Neuronal stem cell (in vitro differentiated cells): ENCODE measurements at regions not wholly inside any gene's neighbourhood (a gene's known extent, or its start where the extent isn't known, plus 50 kb on each side); places are given as distances from the start of the nearest gene placed in this dataset.

ENCODE experiments used
- DNase-seq: peaks from one replicate; pipeline ENCODE4 v3.0.0-alpha.2; 2013; ENCODE audit warnings: low spot score
- H2AFZ ChIP-seq: one replicate; pipeline ENCODE4 v1.6.1; 2013; ENCODE audit warnings: mild to moderate bottlenecking, low read length, inconsistent platforms
- H2AK5ac ChIP-seq: 2 replicates; pipeline ENCODE4 v1.6.1; 2013; ENCODE audit warnings: low read depth, mild to moderate bottlenecking, inconsistent platforms, low read length, moderate library complexity, mixed read lengths
- H2BK120ac ChIP-seq: 2 replicates; pipeline ENCODE4 v1.6.1; 2013; ENCODE audit warnings: low read depth, mild to moderate bottlenecking, inconsistent platforms, low read length, moderate library complexity, mixed read lengths
- H2BK12ac ChIP-seq: one replicate; pipeline ENCODE4 v1.6.1; 2013; ENCODE audit warnings: low read length, inconsistent platforms
- H2BK15ac ChIP-seq: 2 replicates; pipeline ENCODE4 v1.6.1; 2013; ENCODE audit warnings: mild to moderate bottlenecking, low read length, inconsistent platforms, mixed read lengths
- H2BK5ac ChIP-seq: one replicate; pipeline ENCODE4 v1.6.1; 2013; ENCODE audit warnings: inconsistent platforms, mild to moderate bottlenecking, low read length, moderate library complexity
- H3K14ac ChIP-seq: one replicate; pipeline ENCODE4 v1.6.1; 2013; ENCODE audit warnings: low read length, inconsistent platforms
- H3K18ac ChIP-seq: 2 replicates; pipeline ENCODE4 v1.6.1; 2013; ENCODE audit warnings: low read length, inconsistent platforms
- H3K23ac ChIP-seq: 2 replicates; pipeline ENCODE4 v1.6.1; 2013; ENCODE audit warnings: low read depth, mild to moderate bottlenecking, mixed read lengths, low read length, inconsistent platforms; ENCODE audit not compliant: poor library complexity
- H3K27ac ChIP-seq: replicated peaks from 3 replicates; pipeline ENCODE4 v1.5.1; 2013; ENCODE audit warnings: low read length, inconsistent platforms
- H3K27me3 ChIP-seq, 3 experiments: 2 replicates each; pipeline ENCODE4 v1.6.1; 2013; ENCODE audit warnings: low read length in 3 of 3, mild to moderate bottlenecking in 2 of 3, inconsistent platforms in 1 of 3, low read depth in 1 of 3, mixed read lengths in 1 of 3, moderate library complexity in 1 of 3; ENCODE audit not compliant: control insufficient read depth in 3 of 3, insufficient read depth in 3 of 3
- H3K36me3 ChIP-seq, 2 donors: replicated peaks in 1 of 2; 2 replicates each; pipeline ENCODE4 v1.6.1; 2013; ENCODE audit warnings: low read length in 2 of 2; ENCODE audit not compliant: control insufficient read depth in 2 of 2, insufficient read depth in 2 of 2
- H3K4ac ChIP-seq: 2 replicates; pipeline ENCODE4 v1.6.1; 2013; ENCODE audit warnings: inconsistent platforms, mild to moderate bottlenecking, low read length, moderate library complexity
- H3K4me1 ChIP-seq, 2 donors: 1 replicate in 1 of 2; 2 replicates in 1 of 2; pipeline ENCODE4 v1.6.1; 2013; ENCODE audit warnings: low read length in 2 of 2, low read depth in 1 of 2; ENCODE audit not compliant: control insufficient read depth in 2 of 2, insufficient read depth in 1 of 2
- H3K4me2 ChIP-seq: one replicate; pipeline ENCODE4 v1.6.1; 2013; ENCODE audit warnings: mild to moderate bottlenecking, low read length, inconsistent platforms; ENCODE audit not compliant: insufficient read depth, poor library complexity, severe bottlenecking
- H3K4me3 ChIP-seq, 2 donors: 2 replicates each; pipeline ENCODE4 v1.5.1; 2013; ENCODE audit warnings: low read length in 2 of 2, mild to moderate bottlenecking in 2 of 2, inconsistent platforms in 1 of 2, moderate library complexity in 1 of 2
- H3K79me1 ChIP-seq: one replicate; pipeline ENCODE4 v1.6.1; 2013; ENCODE audit warnings: low read depth, mild to moderate bottlenecking, inconsistent platforms, low read length, moderate library complexity
- H3K9ac ChIP-seq: one replicate; pipeline ENCODE4 v1.6.1; 2013; ENCODE audit warnings: mild to moderate bottlenecking, low read depth, low read length, inconsistent platforms; ENCODE audit not compliant: poor library complexity
- H3K9me3 ChIP-seq, 2 donors: replicated peaks in 1 of 2; 2 replicates each; pipeline versions ENCODE3 to v1.6.1; 2013; ENCODE audit warnings: low read length in 2 of 2, mild to moderate bottlenecking in 2 of 2, inconsistent platforms in 1 of 2, low read depth in 1 of 2, mixed read lengths in 1 of 2, moderate library complexity in 1 of 2; ENCODE audit not compliant: control insufficient read depth in 2 of 2, insufficient read depth in 1 of 2
- H4K8ac ChIP-seq: one replicate; pipeline ENCODE4 v1.6.1; 2013; ENCODE audit warnings: low read depth, mild to moderate bottlenecking, inconsistent platforms, low read length, moderate library complexity
- H4K91ac ChIP-seq: one replicate; pipeline ENCODE4 v1.6.1; 2013; ENCODE audit warnings: low read length, low read depth, mild to moderate bottlenecking, inconsistent platforms; ENCODE audit not compliant: poor library complexity
- WGBS, 2 donors: extraction: QIAGEN DNeasy Blood & Tissue Kit; methylation state at CpG; one replicate each; pipeline ENCODE4 v1.1.7; 2013; ENCODE audit warnings: missing lambda C conversion rate in 2 of 2, mixed read lengths in 1 of 2; ENCODE audit not compliant: insufficient read length in 2 of 2, insufficient replicate concordance in 1 of 2; ENCODE audit errors: extremely low coverage in 2 of 2; 5-methylcytosine and 5-hydroxymethylcytosine counted together

- Histone ChIP-seq H2BK12ac (no peak overlapping the region), H4K8ac (no peak overlapping the region), H3K27ac (no peak overlapping the region), H2BK15ac (no peak overlapping the region), H2AK5ac (no peak overlapping the region), H2BK120ac (no peak overlapping the region), H3K23ac (no peak overlapping the region), H3K79me1 (no peaks in the 10 kb centered on the region), H3K4ac (no peak overlapping the region), H3K9me3 (no peaks in the 10 kb centered on the region), H3K4me2 (no peak overlapping the region), H4K91ac (no peak overlapping the region), H2BK5ac (no peak overlapping the region), H3K27me3 (no peaks in the 10 kb centered on the region), H3K9ac (no peak overlapping the region), H2AFZ (no peak overlapping the region), H3K4me1 (no peaks in the 10 kb centered on the region), H3K18ac (no peak overlapping the region), H3K14ac (no peak overlapping the region), H3K36me3 (no peaks in the 10 kb centered on the region), H3K4me3 (no peak overlapping the region)
- no peak for DNase-seq
- WGBS, 2 donors, result no CpG with 5 or more reads among the region's 4 CpGs
These were observed 344.4 kb downstream of the RAPGEF2 start for GRCh38 chr4:159447296-159447695.

GRCh38 chr4:159451006-159451405, 348.1 kb downstream of the RAPGEF2 start:
- DNase-seq, result no peak
- Histone ChIP-seq H3K9ac (no peak overlapping the region), H2BK15ac (no peak overlapping the region), H3K36me3 (no peaks in the 10 kb centered on the region), H3K4ac (no peak overlapping the region), H3K18ac (no peak overlapping the region), H3K27me3 (no peaks in the 10 kb centered on the region), H3K4me2 (no peak overlapping the region), H2BK120ac (no peak overlapping the region), H4K91ac (no peak overlapping the region), H2BK5ac (no peak overlapping the region), H2AFZ (no peak overlapping the region), H3K79me1 (no peaks in the 10 kb centered on the region), H2AK5ac (no peak overlapping the region), H3K14ac (no peak overlapping the region), H3K23ac (no peak overlapping the region), H3K27ac (no peak overlapping the region), H4K8ac (no peak overlapping the region), H2BK12ac (no peak overlapping the region), H3K4me1 (no peaks in the 10 kb centered on the region), H3K4me3 (no peak overlapping the region), H3K9me3 (no peaks in the 10 kb centered on the region)
- WGBS, 2 donors, result no CpG with 5 or more reads among the region's 2 CpGs

GRCh38 chr4:159455675-159456237, 352.9 kb downstream of the RAPGEF2 start:
- peak; percentile 18 for DNase-seq
- no peak overlapping the region for H3K4me3 ChIP-seq
- H3K23ac ChIP-seq, result no peak overlapping the region
- H2BK120ac ChIP-seq, result no peak overlapping the region
- no peak overlapping the region for H3K4ac ChIP-seq
- no peak overlapping the region for H3K14ac ChIP-seq
- H2AFZ ChIP-seq, result peak overlapping the region; percentile 46
- H4K8ac ChIP-seq, result no peak overlapping the region
- WGBS, 2 donors, result no CpG with 5 or more reads among the region's 3 CpGs
- no peak overlapping the region for H2AK5ac ChIP-seq
- H2BK5ac ChIP-seq, result no peak overlapping the region
- H3K36me3 ChIP-seq, result no peaks in the 10 kb centered on the region
- no peaks in the 10 kb centered on the region for H3K4me1 ChIP-seq
- H3K9ac ChIP-seq, result no peak overlapping the region
- H3K27ac ChIP-seq, result no peak overlapping the region
- H2BK12ac ChIP-seq, result no peak overlapping the region
- no peak overlapping the region for H4K91ac ChIP-seq
- H2BK15ac ChIP-seq, result no peak overlapping the region
- no peaks in the 10 kb centered on the region for H3K9me3 ChIP-seq
- no peak overlapping the region for H3K4me2 ChIP-seq
- no peaks in the 10 kb centered on the region for H3K27me3 ChIP-seq
- H3K18ac ChIP-seq, result no peak overlapping the region
- no peaks in the 10 kb centered on the region for H3K79me1 ChIP-seq

- no peak for DNase-seq
- Histone ChIP-seq H3K4ac (no peak overlapping the region), H4K91ac (no peak overlapping the region), H3K4me2 (no peak overlapping the region), H3K4me1 (no peaks in the 10 kb centered on the region), H3K18ac (no peak overlapping the region), H4K8ac (no peak overlapping the region), H3K4me3 (no peak overlapping the region), H3K23ac (no peak overlapping the region), H2AFZ (no peak overlapping the region), H3K79me1 (no peaks in the 10 kb centered on the region), H2AK5ac (no peak overlapping the region), H3K9me3 (peaks cover 5 to 7% of the 10 kb centered on the region in 2 donors), H3K14ac (no peak overlapping the region), H2BK5ac (no peak overlapping the region), H3K36me3 (no peaks in the 10 kb centered on the region), H2BK12ac (no peak overlapping the region), H2BK15ac (no peak overlapping the region), H3K9ac (no peak overlapping the region), H3K27me3 (no peaks in the 10 kb centered on the region), H2BK120ac (no peak overlapping the region), H3K27ac (no peak overlapping the region)
- WGBS, 2 donors, result no CpG with 5 or more reads among the region's 1 CpG
These were observed 357.5 kb downstream of the RAPGEF2 start for GRCh38 chr4:159460371-159460770.
